ENCODE measurements at regions not wholly inside any gene's neighbourhood (a gene's known extent, or its start where the extent isn't known, plus 50 kb on each side); places are given as distances from the start of the nearest gene placed in this dataset.
"Not testable (repeated sequence)": the region's sequence is repeated elsewhere in the genome, so short reads cannot be mapped to it uniquely, and the experiment has no call there.

DNA sequence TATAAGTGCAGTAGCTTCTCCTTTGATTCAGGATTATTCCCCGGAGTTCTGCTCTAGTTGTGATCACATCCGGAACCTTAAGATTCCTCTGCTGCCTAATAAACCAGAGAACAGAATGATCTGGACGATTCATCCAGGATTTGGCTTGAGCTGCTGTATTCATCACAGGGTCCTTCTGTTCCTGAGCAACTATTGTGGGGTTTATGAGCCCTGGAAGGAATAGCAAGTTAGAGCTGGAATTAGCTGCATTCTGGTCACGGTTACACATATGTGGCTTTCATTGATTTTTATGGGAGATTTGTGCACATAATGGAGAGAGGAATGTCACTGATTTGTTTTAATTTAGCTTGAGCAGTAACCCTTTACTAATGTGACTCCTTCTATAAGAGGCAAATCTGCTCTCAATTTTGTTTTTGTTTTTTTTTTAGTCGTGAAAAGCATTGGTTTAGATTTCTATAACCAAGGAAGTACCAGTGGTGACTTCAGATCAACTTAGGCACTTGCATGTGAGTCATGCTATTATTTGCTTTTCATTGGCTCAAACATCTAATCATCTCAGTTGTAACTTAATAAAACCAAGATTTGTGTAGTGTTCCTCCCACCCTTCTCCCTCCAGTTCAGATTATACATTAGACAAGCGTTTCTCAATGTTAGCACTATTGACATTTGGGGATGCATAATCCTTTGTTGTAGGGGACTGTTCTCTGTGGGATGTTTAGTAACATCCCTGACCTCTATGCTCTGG lies 148.5 kb downstream of the OTOL1 start:
- no peak overlapping the region for H3K4me3 ChIP-seq (ENCODE audit: low read length)
- DNase-seq: no peak
- H3K9me3 ChIP-seq (ENCODE audit: control insufficient read depth, low read depth, low read length): no peaks in the 10 kb centered on the region
- H3K36me3 ChIP-seq (ENCODE audit: control insufficient read depth, insufficient read depth, low read length): no peaks in the 10 kb centered on the region
- 67% methylated on average over 1 of the region's 6 CpGs for WGBS (ENCODE audit: insufficient coverage, low lambda C conversion rate)
- H3K4me1 ChIP-seq (ENCODE audit: control insufficient read depth, insufficient read depth, low read length): no peaks in the 10 kb centered on the region
- H3K27me3 ChIP-seq (ENCODE audit: control insufficient read depth, insufficient read depth, low read length): no peaks in the 10 kb centered on the region
- H3K27ac ChIP-seq (ENCODE audit: low read length): no peak overlapping the region

DNA sequence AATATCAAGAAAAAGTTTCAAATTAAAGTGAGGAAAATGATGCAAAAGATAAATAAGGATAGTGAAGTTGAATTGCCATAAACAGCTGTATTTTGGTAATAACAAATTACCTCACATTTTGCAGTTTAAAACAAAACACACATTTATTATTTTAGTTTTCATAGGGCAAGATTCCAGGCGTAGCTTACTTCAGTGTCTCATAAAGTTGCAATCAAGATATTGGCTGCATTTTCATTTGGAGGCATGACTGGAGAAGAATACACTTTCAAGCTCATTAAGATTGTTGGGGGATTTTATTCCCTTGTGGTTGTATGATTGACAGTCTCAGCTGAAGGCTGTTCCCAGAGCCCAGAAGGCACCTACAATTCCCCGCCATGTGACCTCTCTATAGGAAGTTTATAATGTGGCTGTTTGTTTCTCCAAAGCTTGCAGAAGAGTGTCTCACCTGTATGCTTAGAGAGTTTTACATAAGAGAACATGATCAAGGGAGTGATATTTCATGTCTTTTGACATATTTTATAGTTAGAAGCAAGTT lies 151.4 kb downstream of the OTOL1 start:
- no peaks in the 10 kb centered on the region for H3K4me1 ChIP-seq (ENCODE audit: control insufficient read depth, insufficient read depth, low read length)
- H3K4me3 ChIP-seq (ENCODE audit: low read length): no peak overlapping the region
- H3K9me3 ChIP-seq (ENCODE audit: control insufficient read depth, low read depth, low read length): no peaks in the 10 kb centered on the region
- no peaks in the 10 kb centered on the region for H3K36me3 ChIP-seq (ENCODE audit: control insufficient read depth, insufficient read depth, low read length)
- no peaks in the 10 kb centered on the region for H3K27me3 ChIP-seq (ENCODE audit: control insufficient read depth, insufficient read depth, low read length)
- H3K27ac ChIP-seq (ENCODE audit: low read length): no peak overlapping the region
- WGBS (ENCODE audit: insufficient coverage, low lambda C conversion rate): 80% methylated on average over 1 of the region's 2 CpGs
- no peak for DNase-seq

GRCh38 chr3:161649900-161650484 lies 153.4 kb downstream of the OTOL1 start:
- H3K36me3 ChIP-seq (ENCODE audit: control insufficient read depth, insufficient read depth, low read length): no peaks in the 10 kb centered on the region
- H3K4me3 ChIP-seq (ENCODE audit: low read length): no peak overlapping the region
- no peak for DNase-seq
- H3K27ac ChIP-seq (ENCODE audit: low read length): no peak overlapping the region
- H3K27me3 ChIP-seq (ENCODE audit: control insufficient read depth, insufficient read depth, low read length): no peaks in the 10 kb centered on the region
- H3K4me1 ChIP-seq (ENCODE audit: control insufficient read depth, insufficient read depth, low read length): no peaks in the 10 kb centered on the region
- 40% methylated on average over 1 of the region's 3 CpGs for WGBS (ENCODE audit: insufficient coverage, low lambda C conversion rate)
- no peaks in the 10 kb centered on the region for H3K9me3 ChIP-seq (ENCODE audit: control insufficient read depth, low read depth, low read length)

GRCh38 chr3:161657786-161658185 lies 161.2 kb downstream of the OTOL1 start:
- no peak for DNase-seq
- no peaks in the 10 kb centered on the region for H3K36me3 ChIP-seq (ENCODE audit: control insufficient read depth, insufficient read depth, low read length)
- H3K9me3 ChIP-seq (ENCODE audit: control insufficient read depth, low read depth, low read length): no peaks in the 10 kb centered on the region
- no peak overlapping the region for H3K4me3 ChIP-seq (ENCODE audit: low read length)
- H3K27ac ChIP-seq (ENCODE audit: low read length): no peak overlapping the region
- WGBS (ENCODE audit: insufficient coverage, low lambda C conversion rate): no CpG with 5 or more reads among the region's 1 CpG
- H3K4me1 ChIP-seq (ENCODE audit: control insufficient read depth, insufficient read depth, low read length): no peaks in the 10 kb centered on the region
- no peaks in the 10 kb centered on the region for H3K27me3 ChIP-seq (ENCODE audit: control insufficient read depth, insufficient read depth, low read length)

DNA sequence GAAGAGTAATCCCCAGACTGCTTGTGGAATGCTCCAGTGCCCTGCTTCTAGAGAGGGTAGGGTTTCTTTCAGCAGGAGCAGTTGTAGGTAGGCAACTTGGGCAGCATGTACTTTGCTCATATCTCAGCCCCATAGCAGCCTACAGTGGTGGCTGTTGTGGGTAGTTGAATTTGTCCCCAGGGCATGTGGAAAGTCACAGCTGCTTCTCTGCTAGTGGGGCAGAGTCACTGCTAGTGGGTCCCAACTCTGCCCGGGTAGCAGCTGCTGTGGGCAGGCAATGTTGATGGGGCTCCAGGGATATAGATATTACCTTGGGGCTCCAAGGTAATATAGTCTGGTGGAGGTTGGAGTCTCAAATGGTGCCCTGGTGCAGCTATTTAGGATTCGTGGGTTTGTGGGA lies 174.5 kb downstream of the OTOL1 start:
- H3K4me3 ChIP-seq (ENCODE audit: low read length): no peak overlapping the region
- DNase-seq: no peak
- H3K27me3 ChIP-seq (ENCODE audit: control insufficient read depth, insufficient read depth, low read length): no peaks in the 10 kb centered on the region
- no CpG with 5 or more reads among the region's 2 CpGs for WGBS (ENCODE audit: insufficient coverage, low lambda C conversion rate)
- no peak overlapping the region for H3K27ac ChIP-seq (ENCODE audit: low read length)
- H3K4me1 ChIP-seq (ENCODE audit: control insufficient read depth, insufficient read depth, low read length): no peaks in the 10 kb centered on the region
- H3K36me3 ChIP-seq (ENCODE audit: control insufficient read depth, insufficient read depth, low read length): no peaks in the 10 kb centered on the region
- no peaks in the 10 kb centered on the region for H3K9me3 ChIP-seq (ENCODE audit: control insufficient read depth, low read depth, low read length)

DNA sequence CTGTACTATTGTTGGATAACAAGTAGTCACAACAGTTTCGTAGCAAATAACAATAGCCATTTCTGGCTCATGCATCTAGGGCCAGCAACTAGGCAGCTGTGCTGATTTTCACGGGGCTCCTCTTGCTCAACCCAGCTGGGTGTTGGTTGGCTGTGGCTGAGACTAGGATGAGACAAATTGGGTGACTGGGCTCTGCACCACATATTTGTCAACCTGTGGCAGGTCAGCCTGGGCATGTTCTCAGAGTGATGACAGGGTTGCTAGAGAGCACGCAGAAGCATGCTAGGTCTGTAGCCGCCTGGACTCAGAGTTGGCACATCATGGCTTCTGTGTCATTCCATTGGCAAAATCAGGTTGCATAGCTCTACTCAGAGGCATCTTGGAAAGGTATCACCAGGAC lies 175.9 kb downstream of the OTOL1 start:
- DNase-seq: no peak
- no peaks in the 10 kb centered on the region for H3K36me3 ChIP-seq (ENCODE audit: control insufficient read depth, insufficient read depth, low read length)
- H3K4me1 ChIP-seq (ENCODE audit: control insufficient read depth, insufficient read depth, low read length): no peaks in the 10 kb centered on the region
- no peaks in the 10 kb centered on the region for H3K27me3 ChIP-seq (ENCODE audit: control insufficient read depth, insufficient read depth, low read length)
- no peak overlapping the region for H3K27ac ChIP-seq (ENCODE audit: low read length)
- no CpG with 5 or more reads among the region's 4 CpGs for WGBS (ENCODE audit: insufficient coverage, low lambda C conversion rate)
- H3K9me3 ChIP-seq (ENCODE audit: control insufficient read depth, low read depth, low read length): no peaks in the 10 kb centered on the region
- H3K4me3 ChIP-seq (ENCODE audit: low read length): no peak overlapping the region

GRCh38 chr3:161673866-161674265 lies 177.3 kb downstream of the OTOL1 start:
- DNase-seq: no peak
- Histone ChIP-seq H3K4me3 (ENCODE audit: low read length) (no peak overlapping the region), H3K27me3 (ENCODE audit: control insufficient read depth, insufficient read depth, low read length) (no peaks in the 10 kb centered on the region), H3K36me3 (ENCODE audit: control insufficient read depth, insufficient read depth, low read length) (no peaks in the 10 kb centered on the region), H3K4me1 (ENCODE audit: control insufficient read depth, insufficient read depth, low read length) (no peaks in the 10 kb centered on the region), H3K9me3 (ENCODE audit: control insufficient read depth, low read depth, low read length) (no peaks in the 10 kb centered on the region), H3K27ac (ENCODE audit: low read length) (no peak overlapping the region)
- WGBS (ENCODE audit: insufficient coverage, low lambda C conversion rate): no CpG with 5 or more reads among the region's 1 CpG

- no peaks in the 10 kb centered on the region for H3K9me3 ChIP-seq (ENCODE audit: control insufficient read depth, low read depth, low read length)
- DNase-seq: no peak
- H3K4me3 ChIP-seq (ENCODE audit: low read length): no peak overlapping the region
- H3K4me1 ChIP-seq (ENCODE audit: control insufficient read depth, insufficient read depth, low read length): no peaks in the 10 kb centered on the region
- H3K27me3 ChIP-seq (ENCODE audit: control insufficient read depth, insufficient read depth, low read length): no peaks in the 10 kb centered on the region
- H3K27ac ChIP-seq (ENCODE audit: low read length): no peak overlapping the region
- no peaks in the 10 kb centered on the region for H3K36me3 ChIP-seq (ENCODE audit: control insufficient read depth, insufficient read depth, low read length)
Measured at GRCh38 chr3:161674402-161674801, 177.8 kb downstream of the OTOL1 start.

DNA sequence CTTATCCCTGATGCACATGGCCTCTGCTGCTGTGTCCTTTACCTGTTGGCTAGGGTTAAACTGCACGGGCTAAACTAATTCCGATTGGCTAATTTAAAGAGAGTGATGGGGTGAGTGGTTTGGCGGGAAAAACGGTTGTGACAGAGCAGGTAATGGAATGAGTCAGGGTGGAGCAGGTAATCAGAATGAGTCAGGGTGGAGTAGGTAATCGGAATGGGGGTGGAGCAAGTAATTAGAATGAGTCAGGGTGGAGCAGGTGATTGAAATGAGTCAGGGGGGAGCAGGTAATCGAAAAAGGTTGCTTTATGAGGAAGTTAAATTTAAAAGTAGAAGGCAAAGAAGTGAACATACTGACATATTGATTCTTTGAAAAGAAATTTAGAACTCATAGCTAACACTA lies 185.2 kb downstream of the OTOL1 start:
- not testable (repeated sequence) for H3K9me3 ChIP-seq (ENCODE audit: control insufficient read depth, low read depth, low read length); H3K4me1 ChIP-seq (ENCODE audit: control insufficient read depth, insufficient read depth, low read length); H3K4me3 ChIP-seq (ENCODE audit: low read length); H3K27me3 ChIP-seq (ENCODE audit: control insufficient read depth, insufficient read depth, low read length); H3K27ac ChIP-seq (ENCODE audit: low read length); DNase-seq; H3K36me3 ChIP-seq (ENCODE audit: control insufficient read depth, insufficient read depth, low read length)
- 93% methylated on average over 5 of the region's 6 CpGs for WGBS (ENCODE audit: insufficient coverage, low lambda C conversion rate)

- Histone ChIP-seq H3K9me3 (ENCODE audit: control insufficient read depth, low read depth, low read length) (no peaks in the 10 kb centered on the region), H3K36me3 (ENCODE audit: control insufficient read depth, insufficient read depth, low read length) (no peaks in the 10 kb centered on the region), H3K4me3 (ENCODE audit: low read length) (no peak overlapping the region), H3K27ac (ENCODE audit: low read length) (no peak overlapping the region), H3K4me1 (ENCODE audit: control insufficient read depth, insufficient read depth, low read length) (no peaks in the 10 kb centered on the region), H3K27me3 (ENCODE audit: control insufficient read depth, insufficient read depth, low read length) (no peaks in the 10 kb centered on the region)
- no peak for DNase-seq
- WGBS (ENCODE audit: insufficient coverage, low lambda C conversion rate): 83% methylated on average over 2 of the region's 2 CpGs
Measured at GRCh38 chr3:161682715-161683114, 186.1 kb downstream of the OTOL1 start.
